T-cell (primary cell): ENCODE measurements at regions not wholly inside any gene's neighbourhood (a gene's known extent, or its start where the extent isn't known, plus 50 kb on each side); places are given as distances from the start of the nearest gene placed in this dataset.

Source experiments
- ATAC-seq, 4 experiments: fragments of 200-7000 bp in 3 of 4; fragments of 150-1000 bp in 1 of 4; cut with Tn5 transposase; replicated peaks in 1 of 4; 1 replicate in 3 of 4; 2 replicates in 1 of 4; pipeline ENCODE4 v1.10.0; 2021; ENCODE audit warnings: moderate library complexity in 3 of 4, mild to moderate bottlenecking in 2 of 4, moderate number of reproducible peaks in 1 of 4
- CTCF ChIA-PET, 2 donors: fragments of 300-600 bp; sonication (Branson Sonifier 250); formaldehyde crosslinking; loops; one replicate each; lab custom pipeline; 2022; ENCODE audit warnings: antibody characterized with exemption in 2 of 2; lab: Charles Lee
- POLR2A ChIA-PET, 2 donors: fragments of 300-600 bp; sonication (Branson Sonifier 250); formaldehyde crosslinking; loops; one replicate each; lab custom pipeline; 2022; ENCODE audit warnings: antibody characterized with exemption in 2 of 2; lab: Charles Lee
- DNase-seq, 35 experiments: peaks; one replicate each; pipeline versions ENCODE4 v3.0.0 to v3.0.0-alpha.2; 2013 to 2023
- H3K27ac ChIP-seq: one replicate; pipeline ENCODE4 v1.5.1; 2013; ENCODE audit warnings: low read length
- H3K27me3 ChIP-seq, 2 experiments: replicated peaks in 1 of 2; 1 replicate in 1 of 2; 2 replicates in 1 of 2; pipeline versions ENCODE4 v1.6.1 to v1.7.0; 2013; ENCODE audit warnings: low read length in 1 of 2, mixed read lengths in 1 of 2; ENCODE audit not compliant: control insufficient read depth in 2 of 2, insufficient read depth in 2 of 2; ENCODE audit errors: extremely low read depth in 1 of 2
- H3K36me3 ChIP-seq, 2 donors: 1 replicate in 1 of 2; 2 replicates in 1 of 2; pipeline versions ENCODE4 v1.6.1 to v1.7.0; 2013; ENCODE audit warnings: low read length in 1 of 2; ENCODE audit not compliant: control insufficient read depth in 2 of 2, insufficient read depth in 1 of 2; ENCODE audit errors: extremely low read depth in 1 of 2
- H3K4me1 ChIP-seq, 2 experiments: 1 replicate in 1 of 2; 2 replicates in 1 of 2; pipeline versions ENCODE4 v1.6.1 to v1.7.0; 2013; ENCODE audit warnings: low read length in 2 of 2, mixed read lengths in 1 of 2; ENCODE audit not compliant: insufficient read depth in 2 of 2, control insufficient read depth in 1 of 2; ENCODE audit errors: extremely low read depth in 1 of 2
- H3K4me3 ChIP-seq, 2 donors: 1 replicate in 1 of 2; 2 replicates in 1 of 2; pipeline versions ENCODE4 v1.5.1 to v1.7.0; 2013; ENCODE audit warnings: mild to moderate bottlenecking in 2 of 2, low read length in 1 of 2, moderate library complexity in 1 of 2; ENCODE audit not compliant: control insufficient read depth in 1 of 2; ENCODE audit errors: extremely low read depth in 1 of 2
- H3K9me3 ChIP-seq: 2 replicates; pipeline ENCODE4 v1.7.0; 2013
- H3K27ac Mint-ChIP-seq, 2 donors: one replicate each; pipeline ENCODE4 v1.8.0; 2020 to 2021; ENCODE audit warnings: mild to moderate bottlenecking in 2 of 2, mixed read lengths in 2 of 2
- H3K27me3 Mint-ChIP-seq, 2 donors: one replicate each; pipeline ENCODE4 v1.8.0; 2021 to 2022; ENCODE audit warnings: mixed read lengths in 2 of 2
- H3K36me3 Mint-ChIP-seq: one replicate; pipeline ENCODE4 v1.8.0; 2021; ENCODE audit warnings: mixed read lengths
- H3K4me1 Mint-ChIP-seq, 3 donors: one replicate each; pipeline ENCODE4 v1.8.0; 2020 to 2022; ENCODE audit warnings: mixed read lengths in 3 of 3, mild to moderate bottlenecking in 1 of 3
- H3K4me3 Mint-ChIP-seq, 3 donors: one replicate each; pipeline ENCODE4 v1.8.0; 2020 to 2022; ENCODE audit warnings: mild to moderate bottlenecking in 3 of 3, mixed read lengths in 3 of 3, moderate library complexity in 3 of 3
- H3K9me3 Mint-ChIP-seq, 3 donors: one replicate each; pipeline ENCODE4 v1.8.0; 2020 to 2022; ENCODE audit warnings: mixed read lengths in 3 of 3
- WGBS: methylation state at CpG from one replicate; pipeline ENCODE4 v1.1.5; 2013; ENCODE audit warnings: missing lambda C conversion rate; ENCODE audit not compliant: insufficient coverage; 5-methylcytosine and 5-hydroxymethylcytosine counted together

GRCh38 chr12:105930557-105931503 lies 207.9 kb downstream of the NUAK1 start:
- Histone ChIP-seq H3K4me3 (no peak overlapping the region), H3K27me3 (no peaks in the 10 kb centered on the region), H3K27ac (no peak overlapping the region), H3K36me3 (no peaks in the 10 kb centered on the region), H3K4me1 (no peaks in the 10 kb centered on the region), H3K9me3 (no peaks in the 10 kb centered on the region)
- H3K9me3 Mint-ChIP-seq, result peaks cover 0 to 24% (median 7%) of the 10 kb centered on the region in 3 donors
- ChIA-PET CTCF (no interaction called here), POLR2A (no interaction called here)
- H3K4me3 Mint-ChIP-seq, result no peak overlapping the region
- H3K27me3 Mint-ChIP-seq, result peaks cover 3 to 5% of the 10 kb centered on the region in 2 donors
- no peak overlapping the region for H3K27ac Mint-ChIP-seq
- H3K36me3 Mint-ChIP-seq, result no peaks in the 10 kb centered on the region
- no peak for DNase-seq
- no peak for ATAC-seq
- WGBS, result 80% methylated on average over 1 of the region's 10 CpGs
- no peaks in the 10 kb centered on the region for H3K4me1 Mint-ChIP-seq

DNA sequence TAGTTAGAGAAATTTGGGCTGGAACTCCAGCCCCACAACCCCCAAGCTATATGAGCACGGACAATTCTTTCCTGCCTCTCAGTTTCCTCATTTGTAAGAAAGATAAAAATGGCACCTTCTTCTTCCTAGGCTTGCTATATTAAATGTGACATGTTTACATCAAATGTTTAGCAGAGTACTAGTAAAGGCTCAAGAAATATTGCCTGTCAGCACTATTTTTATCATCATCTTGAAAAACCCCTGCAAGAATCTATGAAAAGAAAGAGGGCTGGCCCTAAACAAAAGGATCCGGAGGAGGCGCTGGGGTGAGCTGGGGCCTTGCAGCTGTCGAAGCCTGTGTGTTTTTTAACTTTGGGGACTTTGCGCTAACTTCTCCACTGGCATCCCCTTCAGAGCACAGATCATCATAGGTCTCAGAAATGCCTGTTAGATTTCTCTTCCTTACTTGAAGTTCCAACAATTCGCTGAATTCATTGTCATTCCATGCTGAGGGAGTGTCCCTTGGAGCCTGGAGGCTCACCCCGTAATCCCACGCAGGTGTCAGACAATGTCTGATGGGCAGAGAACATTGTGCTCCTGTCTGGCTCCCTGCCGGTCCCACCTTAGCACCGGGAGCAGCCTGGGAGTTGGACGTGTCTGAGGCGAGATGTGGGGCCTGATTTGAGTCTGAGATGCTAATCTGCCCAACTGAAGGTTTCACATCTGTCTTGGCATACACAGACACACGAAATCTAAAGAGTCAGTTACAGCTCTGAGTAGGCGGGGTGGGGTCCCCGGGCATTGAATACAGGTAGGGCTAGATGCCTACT lies 206.8 kb downstream of the NUAK1 start:
- Mint-ChIP-seq H3K4me1 (no peaks in the 10 kb centered on the region), H3K27me3 (peaks cover 3 to 5% of the 10 kb centered on the region in 2 donors), H3K9me3 (peaks cover 0 to 16% (median 7%) of the 10 kb centered on the region in 3 donors), H3K4me3 (no peak overlapping the region), H3K36me3 (no peaks in the 10 kb centered on the region), H3K27ac (no peak overlapping the region)
- no peak overlapping the region for H3K4me3 ChIP-seq
- no peak for DNase-seq
- ChIA-PET CTCF (no interaction called here), POLR2A (no interaction called here)
- no peaks in the 10 kb centered on the region for H3K36me3 ChIP-seq
- 69% methylated on average over 10 of the region's 15 CpGs for WGBS
- no peaks in the 10 kb centered on the region for H3K4me1 ChIP-seq
- H3K27me3 ChIP-seq, result no peaks in the 10 kb centered on the region
- H3K9me3 ChIP-seq, result no peaks in the 10 kb centered on the region
- no peak for ATAC-seq
- no peak overlapping the region for H3K27ac ChIP-seq

DNA sequence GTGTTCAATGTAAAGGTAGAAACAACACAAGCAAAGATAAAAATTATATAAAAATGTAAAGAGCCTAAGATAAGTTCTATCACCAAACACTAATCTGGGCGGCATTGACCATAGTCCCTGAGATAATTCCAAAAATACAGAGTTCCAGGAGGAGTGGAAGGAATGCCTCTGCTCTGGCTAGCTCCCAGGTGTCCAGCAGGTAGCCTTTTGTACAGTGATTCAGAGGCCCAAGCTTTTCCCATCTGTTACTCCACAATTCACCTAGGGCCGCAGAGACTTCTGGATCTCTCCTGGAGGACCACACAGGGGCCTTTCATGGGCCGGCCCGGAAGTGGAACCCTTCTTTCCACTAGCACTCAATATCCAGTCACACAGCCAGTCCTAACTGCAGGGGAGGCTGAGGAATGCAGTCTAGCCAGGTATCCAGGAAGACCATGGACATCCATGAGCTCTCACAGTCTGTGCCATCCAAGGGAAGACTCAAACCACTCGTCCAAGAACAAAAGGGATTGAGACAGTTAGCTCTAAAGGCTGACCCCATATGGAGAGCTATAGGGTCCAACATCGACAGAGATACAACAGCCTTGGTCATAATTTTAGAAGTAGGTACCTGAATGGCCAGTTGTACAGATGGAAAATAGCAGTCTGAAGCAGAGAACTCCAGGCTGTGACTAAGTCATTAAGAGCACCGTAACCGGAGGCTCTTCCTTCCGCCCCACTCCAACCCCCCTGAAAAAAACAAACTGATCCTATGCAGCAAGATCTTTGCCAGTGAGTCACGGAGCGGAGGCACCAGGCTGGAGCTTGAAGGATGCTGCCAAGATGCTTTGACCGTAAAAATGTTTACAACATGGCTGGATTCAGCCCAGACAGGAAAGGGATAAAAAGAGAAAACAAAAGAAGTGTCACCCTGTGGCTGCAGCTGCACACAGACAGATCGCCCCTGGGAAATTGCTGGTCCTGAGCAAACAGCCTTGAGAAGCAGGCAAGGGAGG lies 204.8 kb downstream of the NUAK1 start:
- POLR2A ChIA-PET, result no interaction called here
- Histone ChIP-seq H3K9me3 (no peaks in the 10 kb centered on the region), H3K4me3 (no peak overlapping the region), H3K36me3 (no peaks in the 10 kb centered on the region), H3K27ac (no peak overlapping the region), H3K27me3 (no peaks in the 10 kb centered on the region), H3K4me1 (no peaks in the 10 kb centered on the region)
- H3K4me1 Mint-ChIP-seq, result no peaks in the 10 kb centered on the region
- H3K27ac Mint-ChIP-seq, result no peak overlapping the region
- H3K9me3 Mint-ChIP-seq, result peaks cover 0 to 5% (median 0%) of the 10 kb centered on the region in 3 donors
- H3K4me3 Mint-ChIP-seq, result no peak overlapping the region
- ATAC-seq (no peak), DNase-seq (no peak)
- peaks cover 3 to 8% of the 10 kb centered on the region in 2 donors for H3K27me3 Mint-ChIP-seq
- H3K36me3 Mint-ChIP-seq, result no peaks in the 10 kb centered on the region
- CTCF ChIA-PET, result no interaction called here
- 73% methylated on average over 11 of the region's 13 CpGs for WGBS

DNA sequence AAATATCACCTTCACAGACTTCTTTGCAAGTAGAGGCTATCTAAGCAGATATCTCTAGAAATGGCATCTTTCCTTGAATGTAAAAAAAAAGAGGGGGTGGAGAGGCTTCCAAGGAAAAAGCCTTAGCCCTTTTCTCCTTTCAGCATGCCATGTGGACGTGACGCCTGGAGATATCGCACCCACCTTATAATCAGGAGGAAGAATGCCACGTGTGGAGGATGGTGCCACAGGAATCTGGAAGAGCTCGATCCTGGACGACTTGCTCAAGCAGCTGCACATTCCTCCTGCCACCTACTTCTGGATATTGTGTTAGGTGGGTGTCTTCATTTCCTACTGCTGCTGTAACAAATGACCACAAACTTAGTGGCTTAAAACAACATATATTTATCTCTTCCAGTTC lies 203.6 kb downstream of the NUAK1 start:
- CTCF ChIA-PET, result no interaction called here
- WGBS, result no CpG with 5 or more reads among the region's 6 CpGs
- H3K4me3 Mint-ChIP-seq, result no peak overlapping the region

DNA sequence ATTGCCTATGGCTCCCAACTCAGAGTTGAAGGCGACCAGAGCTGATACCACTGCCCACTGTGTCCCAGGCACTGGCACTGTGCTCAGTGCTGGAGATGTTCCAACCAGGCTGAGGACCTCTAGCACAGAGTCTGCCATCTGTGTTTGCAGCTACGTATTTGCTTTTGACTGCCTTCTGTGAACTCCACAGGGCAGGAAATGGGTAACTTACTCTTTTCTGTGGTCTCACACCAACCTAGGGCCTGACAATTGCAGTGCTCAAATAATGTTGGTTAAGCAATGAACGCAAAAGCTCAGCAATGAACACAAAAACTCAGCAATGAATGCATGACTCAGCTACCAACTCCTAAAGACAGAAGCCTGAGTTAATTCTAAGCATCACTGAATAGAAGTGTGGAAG lies 202.8 kb downstream of the NUAK1 start:
- peak in 1 of 4 experiments; percentile 35 for ATAC-seq
- Histone ChIP-seq H3K4me3 (no peak overlapping the region), H3K36me3 (no peaks in the 10 kb centered on the region), H3K27me3 (no peaks in the 10 kb centered on the region), H3K4me1 (no peaks in the 10 kb centered on the region), H3K27ac (no peak overlapping the region), H3K9me3 (no peaks in the 10 kb centered on the region)
- H3K9me3 Mint-ChIP-seq, result peaks cover 0 to 3% (median 0%) of the 10 kb centered on the region in 3 donors
- WGBS, result 21% methylated on average over 2 of the region's 3 CpGs
- peaks cover 3 to 6% of the 10 kb centered on the region in 2 donors for H3K27me3 Mint-ChIP-seq
- no peak overlapping the region for H3K4me3 Mint-ChIP-seq
- CTCF ChIA-PET, result no interaction called here
- peak in 3 of 35 experiments; percentile 3 to 5 (median 3) for DNase-seq
- no peak overlapping the region for H3K27ac Mint-ChIP-seq
- H3K4me1 Mint-ChIP-seq, result no peaks in the 10 kb centered on the region
- POLR2A ChIA-PET, result no interaction called here
- H3K36me3 Mint-ChIP-seq, result no peaks in the 10 kb centered on the region

More for the DNA sequence above, 203.6 kb downstream of the NUAK1 start:
- Histone ChIP-seq H3K9me3 (no peaks in the 10 kb centered on the region), H3K4me3 (no peak overlapping the region), H3K27ac (no peak overlapping the region), H3K36me3 (no peaks in the 10 kb centered on the region), H3K27me3 (no peaks in the 10 kb centered on the region), H3K4me1 (no peaks in the 10 kb centered on the region)
- H3K4me1 Mint-ChIP-seq, result no peaks in the 10 kb centered on the region
- no peak for DNase-seq
- H3K36me3 Mint-ChIP-seq, result no peaks in the 10 kb centered on the region
- POLR2A ChIA-PET, result interaction anchor here in 1 of 2 donors (0.6 kb wide), 1 partner anchor 11 kb away, joined by 3 read pairs; no protein-coding TSS in a partner anchor
- ATAC-seq, result no peak
- H3K27me3 Mint-ChIP-seq, result peaks cover 3 to 8% of the 10 kb centered on the region in 2 donors
- no peak overlapping the region for H3K27ac Mint-ChIP-seq
- H3K9me3 Mint-ChIP-seq, result peaks cover 0 to 3% (median 0%) of the 10 kb centered on the region in 3 donors
